HepG2 (cell line): ENCODE measurements at regions not wholly inside any gene's neighbourhood (a gene's known extent, or its start where the extent isn't known, plus 50 kb on each side); places are given as distances from the start of the nearest gene placed in this dataset.

Experiments
- ATF4 ChIP-seq, 2 experiments: fragments of 450-650 bp in 1 of 2; sonication (generic) in 1 of 2; formaldehyde crosslinking; IDR thresholded peaks; 2 replicates each; pipeline versions ENCODE4 v1.5.0 to v1.8.0; 2020 to 2022; ENCODE audit warnings: mild to moderate bottlenecking in 1 of 2, missing genetic modification reagents in 1 of 2
- CAMTA2 ChIP-seq: sonication (generic); formaldehyde crosslinking; IDR thresholded peaks from 2 replicates; pipeline ENCODE4 v1.4.0; 2020; ENCODE audit warnings: mild to moderate bottlenecking, missing genetic modification reagents, borderline replicate concordance
- EHMT2 ChIP-seq: fragments of 200-600 bp; sonication (generic); IDR thresholded peaks from 2 replicates; pipeline ENCODE4 v1.7.0; 2017; ENCODE audit warnings: antibody characterized with exemption, low read depth, low read length, borderline replicate concordance
- GABPA ChIP-seq, 2 experiments: IDR thresholded peaks; 2 replicates each; pipeline ENCODE4 v1.6.1; 2011 to 2016; ENCODE audit warnings: low read depth in 2 of 2, low read length in 1 of 2, missing biosample characterization in 1 of 2, missing genetic modification characterization in 1 of 2
- NR2C2 ChIP-seq: sonication (generic); formaldehyde crosslinking; IDR thresholded peaks from 2 replicates; pipeline ENCODE4 v1.4.0; 2020; ENCODE audit warnings: missing genetic modification reagents, mild to moderate bottlenecking, moderate library complexity, borderline replicate concordance
- PRDM10 ChIP-seq: sonication (generic); formaldehyde crosslinking; IDR thresholded peaks from 2 replicates; pipeline ENCODE4 v1.4.0; 2020; ENCODE audit warnings: low read depth, missing genetic modification reagents
- TIGD3 ChIP-seq: sonication (generic); formaldehyde crosslinking; IDR thresholded peaks from 2 replicates; pipeline ENCODE4 v1.5.1; 2020; ENCODE audit warnings: mild to moderate bottlenecking, missing genetic modification reagents, borderline replicate concordance
- UBTF ChIP-seq: sonication (generic); formaldehyde crosslinking; IDR thresholded peaks from 2 replicates; pipeline ENCODE4 v1.4.0; 2020; ENCODE audit warnings: mild to moderate bottlenecking, missing genetic modification reagents
- ZNF260 ChIP-seq: sonication (generic); formaldehyde crosslinking; IDR thresholded peaks from 2 replicates; pipeline ENCODE4 v1.4.0; 2020; ENCODE audit warnings: missing genetic modification reagents, low read depth, mild to moderate bottlenecking, borderline replicate concordance
- ZNF558 ChIP-seq: sonication (generic); formaldehyde crosslinking; IDR thresholded peaks from 2 replicates; pipeline ENCODE4 v1.9.0; 2022; ENCODE audit warnings: mild to moderate bottlenecking, missing genetic modification reagents, borderline replicate concordance
- ZNF589 ChIP-seq: sonication (generic); formaldehyde crosslinking; conservative IDR thresholded peaks from 2 replicates; pipeline ENCODE4 v1.8.0; 2022; ENCODE audit warnings: mild to moderate bottlenecking, moderate library complexity, missing genetic modification reagents
- ZNF775 ChIP-seq: sonication (generic); formaldehyde crosslinking; IDR thresholded peaks from 2 replicates; pipeline ENCODE4 v1.4.0; 2020; ENCODE audit warnings: missing genetic modification reagents, mild to moderate bottlenecking, moderate library complexity, borderline replicate concordance
- TF ChIP-seq, protein P1 (sequence below): sonication (generic); formaldehyde crosslinking; IDR thresholded peaks from 2 replicates; pipeline ENCODE4 v1.4.0; 2020; ENCODE audit warnings: missing genetic modification reagents
- TF ChIP-seq, protein P2 (sequence below): sonication (generic); formaldehyde crosslinking; IDR thresholded peaks from 2 replicates; pipeline ENCODE4 v1.4.0; 2020; ENCODE audit warnings: missing genetic modification reagents

GRCh38 chr19:56927791-56928207 is 87.3 kb upstream of the PEG3 start (continued):
- TF ChIP-seq UBTF (CRISPR knock-in tag) (0 out of 2 replicates have a peak, but pooled peaks have one; percentile 14), CAMTA2 (CRISPR knock-in tag) (no peak), TIGD3 (CRISPR knock-in tag) (no peak), ZNF260 (CRISPR knock-in tag) (no peak), ZNF558 (CRISPR knock-in tag) (no peak), ZNF775 (CRISPR knock-in tag) (no peak), GABPA (IDR thresholded peaks at IDR 0.05; ENCODE audit: low read depth, low read length) (no peak), GABPA (CRISPR knock-in tag; IDR thresholded peaks at IDR 0.05; ENCODE audit: low read depth) (peak; percentile 56; the same call in 1 of the 2 replicates), PRDM10 (CRISPR knock-in tag) (0 out of 2 replicates have a peak, but pooled peaks have one; percentile 10), ATF4 (CRISPR knock-in tag; IDR thresholded peaks at IDR 0.05) (peak in 1 of 2 experiments; percentile 60; a peak in 2 of 4 replicates), EHMT2 (no peak), ZNF589 (CRISPR knock-in tag) (peak; percentile 47; the same call in 1 of the 2 replicates), NR2C2 (CRISPR knock-in tag) (no peak)
- TF ChIP-seq, protein P1, sequence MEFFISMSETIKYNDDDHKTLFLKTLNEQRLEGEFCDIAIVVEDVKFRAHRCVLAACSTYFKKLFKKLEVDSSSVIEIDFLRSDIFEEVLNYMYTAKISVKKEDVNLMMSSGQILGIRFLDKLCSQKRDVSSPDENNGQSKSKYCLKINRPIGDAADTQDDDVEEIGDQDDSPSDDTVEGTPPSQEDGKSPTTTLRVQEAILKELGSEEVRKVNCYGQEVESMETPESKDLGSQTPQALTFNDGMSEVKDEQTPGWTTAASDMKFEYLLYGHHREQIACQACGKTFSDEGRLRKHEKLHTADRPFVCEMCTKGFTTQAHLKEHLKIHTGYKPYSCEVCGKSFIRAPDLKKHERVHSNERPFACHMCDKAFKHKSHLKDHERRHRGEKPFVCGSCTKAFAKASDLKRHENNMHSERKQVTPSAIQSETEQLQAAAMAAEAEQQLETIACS (CRISPR knock-in tag) = no peak
- TF ChIP-seq, protein P2, sequence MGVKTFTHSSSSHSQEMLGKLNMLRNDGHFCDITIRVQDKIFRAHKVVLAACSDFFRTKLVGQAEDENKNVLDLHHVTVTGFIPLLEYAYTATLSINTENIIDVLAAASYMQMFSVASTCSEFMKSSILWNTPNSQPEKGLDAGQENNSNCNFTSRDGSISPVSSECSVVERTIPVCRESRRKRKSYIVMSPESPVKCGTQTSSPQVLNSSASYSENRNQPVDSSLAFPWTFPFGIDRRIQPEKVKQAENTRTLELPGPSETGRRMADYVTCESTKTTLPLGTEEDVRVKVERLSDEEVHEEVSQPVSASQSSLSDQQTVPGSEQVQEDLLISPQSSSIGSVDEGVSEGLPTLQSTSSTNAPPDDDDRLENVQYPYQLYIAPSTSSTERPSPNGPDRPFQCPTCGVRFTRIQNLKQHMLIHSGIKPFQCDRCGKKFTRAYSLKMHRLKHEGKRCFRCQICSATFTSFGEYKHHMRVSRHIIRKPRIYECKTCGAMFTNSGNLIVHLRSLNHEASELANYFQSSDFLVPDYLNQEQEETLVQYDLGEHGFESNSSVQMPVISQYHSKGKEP = no peak
